Left lung (tissue), 4 donors: ENCODE measurements at regions not wholly inside any gene's neighbourhood (a gene's known extent, or its start where the extent isn't known, plus 50 kb on each side); places are given as distances from the start of the nearest gene placed in this dataset.

Experiments
- ATAC-seq: fragments of 200-7000 bp; cut with Tn5 transposase; one replicate; pipeline ENCODE4 v1.9.1; 2020; ENCODE audit warnings: moderate library complexity
- DNase-seq, 4 donors: peaks; one replicate each; pipeline ENCODE4 v3.0.0-alpha.2; 2013 to 2020
- H3K27ac ChIP-seq, 2 donors: fragments of 200-600 bp; sonication (generic) in 1 of 2; one replicate each; pipeline versions ENCODE4 v1.5.0 to v1.8.0; 2020 to 2021
- H3K27me3 ChIP-seq, 2 donors: fragments of 200-600 bp; sonication (generic) in 1 of 2; one replicate each; pipeline versions ENCODE4 v1.5.0 to v1.8.0; 2020 to 2021
- H3K36me3 ChIP-seq, 2 donors: fragments of 200-600 bp; sonication (generic) in 1 of 2; one replicate each; pipeline versions ENCODE4 v1.5.0 to v1.8.0; 2020 to 2021
- H3K4me1 ChIP-seq, 2 donors: fragments of 200-600 bp; one replicate each; pipeline ENCODE4 v1.8.0; 2021
- H3K4me3 ChIP-seq, 2 donors: fragments of 200-600 bp; sonication (generic) in 1 of 2; one replicate each; pipeline versions ENCODE4 v1.5.0 to v1.8.0; 2020 to 2021; ENCODE audit warnings: mild to moderate bottlenecking in 1 of 2
- H3K9me3 ChIP-seq, 2 donors: fragments of 200-600 bp; sonication (generic) in 1 of 2; one replicate each; pipeline versions ENCODE4 v1.5.0 to v1.8.0; 2020 to 2021
- intact Hi-C, 2 donors: fragments of 100-400 bp; cut with DNase I; formaldehyde crosslinking; loops; one replicate each; pipeline versions ENCODE4 v1.11.2 to v1.14.2; 2022
- TF ChIP-seq, protein P1 (sequence below), 2 donors: fragments of 200-600 bp; sonication (generic) in 1 of 2; IDR thresholded peaks; one replicate each; pipeline versions ENCODE4 v1.5.0 to v1.8.0; 2021; ENCODE audit warnings: antibody characterized with exemption in 2 of 2
- donor health status: DM: no; HTN: yes; CAD: no.
- donor health status: DM: no; HTN: no; CAD: no.

DNA sequence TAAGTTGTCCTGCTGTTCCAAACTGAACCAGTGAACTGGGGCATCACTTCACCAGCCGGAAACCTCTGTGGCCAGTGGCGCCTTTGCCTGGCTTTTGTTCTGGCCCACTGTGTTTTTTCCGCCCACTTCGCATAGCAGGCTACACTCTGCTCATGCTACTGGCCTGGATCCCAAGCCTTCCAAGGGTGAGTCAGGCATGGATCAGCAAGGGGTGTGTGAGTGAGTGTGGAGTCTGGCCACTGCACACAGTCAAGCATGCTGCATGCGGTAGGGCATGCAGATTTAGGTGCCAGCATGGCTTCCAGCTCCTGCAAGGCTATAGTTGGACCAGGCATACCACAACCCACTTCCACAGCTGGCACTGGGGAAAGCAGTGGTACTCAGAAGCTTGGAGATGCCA, 1967.9 kb downstream of the C4orf33 start:
- intact Hi-C loops = no loop called here
- ATAC-seq (no peak), DNase-seq (peak in 1 of 4 donors; percentile 20)
- Histone ChIP-seq H3K27me3 (no peaks in the 10 kb centered on the region), H3K36me3 (no peaks in the 10 kb centered on the region), H3K27ac (no peak overlapping the region), H3K9me3 (peaks cover 0 to 42% of the 10 kb centered on the region in 2 donors), H3K4me3 (no peak overlapping the region), H3K4me1 (no peaks in the 10 kb centered on the region)
- TF ChIP-seq, protein P1, sequence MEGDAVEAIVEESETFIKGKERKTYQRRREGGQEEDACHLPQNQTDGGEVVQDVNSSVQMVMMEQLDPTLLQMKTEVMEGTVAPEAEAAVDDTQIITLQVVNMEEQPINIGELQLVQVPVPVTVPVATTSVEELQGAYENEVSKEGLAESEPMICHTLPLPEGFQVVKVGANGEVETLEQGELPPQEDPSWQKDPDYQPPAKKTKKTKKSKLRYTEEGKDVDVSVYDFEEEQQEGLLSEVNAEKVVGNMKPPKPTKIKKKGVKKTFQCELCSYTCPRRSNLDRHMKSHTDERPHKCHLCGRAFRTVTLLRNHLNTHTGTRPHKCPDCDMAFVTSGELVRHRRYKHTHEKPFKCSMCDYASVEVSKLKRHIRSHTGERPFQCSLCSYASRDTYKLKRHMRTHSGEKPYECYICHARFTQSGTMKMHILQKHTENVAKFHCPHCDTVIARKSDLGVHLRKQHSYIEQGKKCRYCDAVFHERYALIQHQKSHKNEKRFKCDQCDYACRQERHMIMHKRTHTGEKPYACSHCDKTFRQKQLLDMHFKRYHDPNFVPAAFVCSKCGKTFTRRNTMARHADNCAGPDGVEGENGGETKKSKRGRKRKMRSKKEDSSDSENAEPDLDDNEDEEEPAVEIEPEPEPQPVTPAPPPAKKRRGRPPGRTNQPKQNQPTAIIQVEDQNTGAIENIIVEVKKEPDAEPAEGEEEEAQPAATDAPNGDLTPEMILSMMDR (IDR thresholded peaks at IDR 0.05) = no peak

DNA sequence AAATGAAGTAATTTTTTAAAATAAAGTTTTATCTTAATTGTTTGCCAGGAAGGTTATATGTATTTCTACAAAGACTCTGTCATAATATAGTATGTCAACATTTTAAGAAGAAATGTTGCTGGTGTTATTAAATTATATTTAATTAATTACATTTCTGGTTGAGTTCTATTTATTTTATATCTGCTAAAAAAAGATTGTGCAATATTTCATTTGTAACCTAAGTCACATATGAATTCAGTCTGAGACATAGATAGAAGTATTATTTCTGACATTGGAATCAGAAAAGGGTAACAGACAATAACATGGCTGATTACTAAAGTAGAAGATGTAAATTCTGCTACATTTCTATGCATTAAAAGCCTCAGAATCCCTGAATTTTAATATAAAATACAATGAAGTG, 1985.1 kb downstream of the C4orf33 start:
- intact Hi-C loops = no loop called here
- DNase-seq (no peak), ATAC-seq (no peak)

GRCh38 chr4:131084997-131085396, 1989.0 kb downstream of the C4orf33 start:
- no peak for ATAC-seq
- Histone ChIP-seq H3K27ac (no peak overlapping the region), H3K36me3 (no peaks in the 10 kb centered on the region), H3K4me3 (no peak overlapping the region), H3K4me1 (no peaks in the 10 kb centered on the region), H3K27me3 (no peaks in the 10 kb centered on the region), H3K9me3 (no peaks in the 10 kb centered on the region)
- intact Hi-C loops = no loop called here
- no peak for DNase-seq
- TF ChIP-seq, protein P1 (IDR thresholded peaks at IDR 0.05) = no peak

More for the DNA sequence above, 1985.1 kb downstream of the C4orf33 start:
- Histone ChIP-seq H3K4me3 (no peak overlapping the region), H3K4me1 (no peaks in the 10 kb centered on the region), H3K9me3 (no peaks in the 10 kb centered on the region), H3K36me3 (no peaks in the 10 kb centered on the region), H3K27ac (no peak overlapping the region), H3K27me3 (no peaks in the 10 kb centered on the region)
- TF ChIP-seq, protein P1 (IDR thresholded peaks at IDR 0.05) = no peak

GRCh38 chr4:131091896-131092295, 1995.9 kb downstream of the C4orf33 start:
- H3K27me3 ChIP-seq = no peaks in the 10 kb centered on the region
- intact Hi-C loops = no loop called here
- TF ChIP-seq, protein P1 (IDR thresholded peaks at IDR 0.05) = peak in 1 of 2 donors; percentile 26
- no peak overlapping the region for H3K4me3 ChIP-seq
- no peak for ATAC-seq
- peak in 2 of 4 donors; percentile 12 to 41 for DNase-seq
- H3K4me1 ChIP-seq = no peaks in the 10 kb centered on the region
- H3K27ac ChIP-seq = no peak overlapping the region
- no peaks in the 10 kb centered on the region for H3K9me3 ChIP-seq
- H3K36me3 ChIP-seq = no peaks in the 10 kb centered on the region

DNA sequence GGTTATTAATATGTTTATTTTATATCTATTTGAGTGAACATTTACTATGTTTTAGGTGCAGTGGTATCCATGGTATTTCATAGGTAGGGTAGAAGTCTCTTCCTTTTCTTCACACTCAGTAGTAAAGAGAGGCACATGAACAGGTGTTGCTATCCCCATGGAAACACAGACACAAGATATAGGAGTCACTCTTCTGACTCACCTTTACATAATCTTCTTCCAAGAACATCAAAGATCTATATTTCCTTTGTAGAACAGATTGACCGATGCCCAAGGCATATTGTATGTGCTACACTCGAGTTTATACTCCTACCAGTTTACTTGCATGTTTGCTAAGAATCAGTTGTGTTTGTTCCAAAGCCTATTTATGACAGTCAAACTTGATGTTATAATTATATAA, 1997.4 kb downstream of the C4orf33 start:
- no peaks in the 10 kb centered on the region for H3K9me3 ChIP-seq
- intact Hi-C loops = no loop called here
- ATAC-seq = no peak
- no peak overlapping the region for H3K4me3 ChIP-seq
- TF ChIP-seq, protein P1 (IDR thresholded peaks at IDR 0.05) = no peak
- no peaks in the 10 kb centered on the region for H3K4me1 ChIP-seq
- DNase-seq = no peak
- H3K27me3 ChIP-seq = no peaks in the 10 kb centered on the region
- H3K36me3 ChIP-seq = no peaks in the 10 kb centered on the region
- H3K27ac ChIP-seq = no peak overlapping the region
